KMS-11 (cell line): ENCODE measurements at regions not wholly inside any gene's neighbourhood (a gene's known extent, or its start where the extent isn't known, plus 50 kb on each side); places are given as distances from the start of the nearest gene placed in this dataset.

Experiments used
- H2AFZ ChIP-seq: fragments of 200-600 bp; sonication (generic); 2 replicates; pipeline ENCODE4 v1.6.1; 2016; ENCODE audit warnings: antibody characterized with exemption, mixed run types, low read depth
- H3K27ac ChIP-seq: fragments of 200-600 bp; sonication (generic); 2 replicates; pipeline ENCODE4 v1.6.1; 2016; ENCODE audit warnings: mild to moderate bottlenecking, mixed run types
- H3K27me3 ChIP-seq: fragments of 200-600 bp; sonication (generic); 2 replicates; pipeline ENCODE4 v1.6.1; 2017; ENCODE audit warnings: mild to moderate bottlenecking, low read depth, mixed run types, moderate library complexity; ENCODE audit not compliant: insufficient read depth
- H3K36me3 ChIP-seq: fragments of 200-600 bp; sonication (generic); 2 replicates; pipeline ENCODE4 v1.6.1; 2017; ENCODE audit warnings: mild to moderate bottlenecking, mixed run types; ENCODE audit not compliant: insufficient read depth
- H3K4me1 ChIP-seq: fragments of 200-600 bp; sonication (generic); 2 replicates; pipeline ENCODE4 v1.6.1; 2016; ENCODE audit warnings: mild to moderate bottlenecking, low read depth, mixed run types; ENCODE audit not compliant: poor library complexity, severe bottlenecking
- H3K4me2 ChIP-seq: fragments of 200-600 bp; sonication (generic); 2 replicates; pipeline ENCODE4 v1.7.0; 2016; ENCODE audit warnings: mild to moderate bottlenecking, mixed run types
- H3K4me3 ChIP-seq: fragments of 200-600 bp; sonication (generic); IDR thresholded peaks from 2 replicates; pipeline ENCODE4 v1.6.1; 2017; ENCODE audit warnings: low read depth, low read length, mixed read lengths; ENCODE audit not compliant: insufficient read depth
- H3K79me2 ChIP-seq: fragments of 200-600 bp; sonication (generic); 2 replicates; pipeline ENCODE4 v1.6.1; 2016; ENCODE audit warnings: low read depth, mixed run types; ENCODE audit not compliant: insufficient read depth
- H3K9ac ChIP-seq: fragments of 200-600 bp; sonication (generic); 2 replicates; pipeline ENCODE4 v1.6.1; 2016; ENCODE audit warnings: mild to moderate bottlenecking, mixed run types
- H4K20me1 ChIP-seq: fragments of 200-600 bp; sonication (generic); 2 replicates; pipeline ENCODE4 v1.6.1; 2016; ENCODE audit warnings: mild to moderate bottlenecking, mixed run types; ENCODE audit not compliant: insufficient read depth
- CTCF ChIP-seq: fragments of 200-600 bp; sonication (generic); conservative IDR thresholded peaks from 2 replicates; pipeline ENCODE4 v1.6.1; 2017; ENCODE audit warnings: low read depth, mild to moderate bottlenecking, antibody characterized with exemption, low read length, moderate library complexity, mixed read lengths

GRCh38 chr4:103773691-103774231, 54.0 kb upstream of the TACR3 start:
- no peak for TF ChIP-seq CTCF
- Histone ChIP-seq H3K9ac (no peak overlapping the region), H3K4me3 (no peak overlapping the region), H4K20me1 (no peaks in the 10 kb centered on the region), H3K4me2 (no peak overlapping the region), H3K79me2 (no peaks in the 10 kb centered on the region), H3K27ac (no peak overlapping the region), H3K36me3 (no peaks in the 10 kb centered on the region), H3K27me3 (no peaks in the 10 kb centered on the region), H2AFZ (no peak overlapping the region), H3K4me1 (no peaks in the 10 kb centered on the region)
